WTC11 (cell line): ENCODE measurements at regions not wholly inside any gene's neighbourhood (a gene's known extent, or its start where the extent isn't known, plus 50 kb on each side); places are given as distances from the start of the nearest gene placed in this dataset.

Source experiments
- NR1H2 ChIP-seq: sonication (generic); formaldehyde crosslinking; IDR thresholded peaks from 2 replicates; pipeline ENCODE4 v1.9.0; 2021; ENCODE audit warnings: mild to moderate bottlenecking, moderate library complexity, missing genetic modification reagents
- TF ChIP-seq, protein P1 (sequence below): sonication (generic); formaldehyde crosslinking; IDR thresholded peaks from 2 replicates; pipeline ENCODE4 v1.8.0; 2022; ENCODE audit warnings: mild to moderate bottlenecking, missing genetic modification reagents
- TF ChIP-seq, protein P2 (sequence below): fragments of 200-600 bp; IDR thresholded peaks from 2 replicates; pipeline ENCODE4 v1.8.0; 2022; ENCODE audit warnings: antibody characterized with exemption
- TF ChIP-seq, protein P3 (sequence below): sonication (generic); formaldehyde crosslinking; IDR thresholded peaks from 2 replicates; pipeline ENCODE4 v1.8.0; 2022; ENCODE audit warnings: mild to moderate bottlenecking, missing genetic modification reagents
- TF ChIP-seq, protein P4 (sequence below): sonication (generic); formaldehyde crosslinking; IDR thresholded peaks from 2 replicates; pipeline ENCODE4 v1.8.0; 2022; ENCODE audit warnings: mild to moderate bottlenecking, missing genetic modification reagents

GRCh38 chr6:4374216-4374615 lies 238.8 kb upstream of the ECI2 start:
- TF ChIP-seq, protein P1, sequence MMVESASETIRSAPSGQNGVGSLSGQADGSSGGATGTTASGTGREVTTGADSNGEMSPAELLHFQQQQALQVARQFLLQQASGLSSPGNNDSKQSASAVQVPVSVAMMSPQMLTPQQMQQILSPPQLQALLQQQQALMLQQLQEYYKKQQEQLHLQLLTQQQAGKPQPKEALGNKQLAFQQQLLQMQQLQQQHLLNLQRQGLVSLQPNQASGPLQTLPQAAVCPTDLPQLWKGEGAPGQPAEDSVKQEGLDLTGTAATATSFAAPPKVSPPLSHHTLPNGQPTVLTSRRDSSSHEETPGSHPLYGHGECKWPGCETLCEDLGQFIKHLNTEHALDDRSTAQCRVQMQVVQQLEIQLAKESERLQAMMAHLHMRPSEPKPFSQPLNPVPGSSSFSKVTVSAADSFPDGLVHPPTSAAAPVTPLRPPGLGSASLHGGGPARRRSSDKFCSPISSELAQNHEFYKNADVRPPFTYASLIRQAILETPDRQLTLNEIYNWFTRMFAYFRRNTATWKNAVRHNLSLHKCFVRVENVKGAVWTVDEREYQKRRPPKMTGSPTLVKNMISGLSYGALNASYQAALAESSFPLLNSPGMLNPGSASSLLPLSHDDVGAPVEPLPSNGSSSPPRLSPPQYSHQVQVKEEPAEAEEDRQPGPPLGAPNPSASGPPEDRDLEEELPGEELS, result no peak
- TF ChIP-seq, protein P2, sequence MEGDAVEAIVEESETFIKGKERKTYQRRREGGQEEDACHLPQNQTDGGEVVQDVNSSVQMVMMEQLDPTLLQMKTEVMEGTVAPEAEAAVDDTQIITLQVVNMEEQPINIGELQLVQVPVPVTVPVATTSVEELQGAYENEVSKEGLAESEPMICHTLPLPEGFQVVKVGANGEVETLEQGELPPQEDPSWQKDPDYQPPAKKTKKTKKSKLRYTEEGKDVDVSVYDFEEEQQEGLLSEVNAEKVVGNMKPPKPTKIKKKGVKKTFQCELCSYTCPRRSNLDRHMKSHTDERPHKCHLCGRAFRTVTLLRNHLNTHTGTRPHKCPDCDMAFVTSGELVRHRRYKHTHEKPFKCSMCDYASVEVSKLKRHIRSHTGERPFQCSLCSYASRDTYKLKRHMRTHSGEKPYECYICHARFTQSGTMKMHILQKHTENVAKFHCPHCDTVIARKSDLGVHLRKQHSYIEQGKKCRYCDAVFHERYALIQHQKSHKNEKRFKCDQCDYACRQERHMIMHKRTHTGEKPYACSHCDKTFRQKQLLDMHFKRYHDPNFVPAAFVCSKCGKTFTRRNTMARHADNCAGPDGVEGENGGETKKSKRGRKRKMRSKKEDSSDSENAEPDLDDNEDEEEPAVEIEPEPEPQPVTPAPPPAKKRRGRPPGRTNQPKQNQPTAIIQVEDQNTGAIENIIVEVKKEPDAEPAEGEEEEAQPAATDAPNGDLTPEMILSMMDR, result no peak
- no peak for TF ChIP-seq NR1H2 (CRISPR knock-in tag)
- TF ChIP-seq, protein P3, sequence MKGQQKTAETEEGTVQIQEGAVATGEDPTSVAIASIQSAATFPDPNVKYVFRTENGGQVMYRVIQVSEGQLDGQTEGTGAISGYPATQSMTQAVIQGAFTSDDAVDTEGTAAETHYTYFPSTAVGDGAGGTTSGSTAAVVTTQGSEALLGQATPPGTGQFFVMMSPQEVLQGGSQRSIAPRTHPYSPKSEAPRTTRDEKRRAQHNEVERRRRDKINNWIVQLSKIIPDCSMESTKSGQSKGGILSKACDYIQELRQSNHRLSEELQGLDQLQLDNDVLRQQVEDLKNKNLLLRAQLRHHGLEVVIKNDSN (CRISPR knock-in tag), result no peak
- TF ChIP-seq, protein P4, sequence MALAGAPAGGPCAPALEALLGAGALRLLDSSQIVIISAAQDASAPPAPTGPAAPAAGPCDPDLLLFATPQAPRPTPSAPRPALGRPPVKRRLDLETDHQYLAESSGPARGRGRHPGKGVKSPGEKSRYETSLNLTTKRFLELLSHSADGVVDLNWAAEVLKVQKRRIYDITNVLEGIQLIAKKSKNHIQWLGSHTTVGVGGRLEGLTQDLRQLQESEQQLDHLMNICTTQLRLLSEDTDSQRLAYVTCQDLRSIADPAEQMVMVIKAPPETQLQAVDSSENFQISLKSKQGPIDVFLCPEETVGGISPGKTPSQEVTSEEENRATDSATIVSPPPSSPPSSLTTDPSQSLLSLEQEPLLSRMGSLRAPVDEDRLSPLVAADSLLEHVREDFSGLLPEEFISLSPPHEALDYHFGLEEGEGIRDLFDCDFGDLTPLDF (CRISPR knock-in tag), result no peak
